ENCODE measurements at regions not wholly inside any gene's neighbourhood (a gene's known extent, or its start where the extent isn't known, plus 50 kb on each side); places are given as distances from the start of the nearest gene placed in this dataset.

DNA sequence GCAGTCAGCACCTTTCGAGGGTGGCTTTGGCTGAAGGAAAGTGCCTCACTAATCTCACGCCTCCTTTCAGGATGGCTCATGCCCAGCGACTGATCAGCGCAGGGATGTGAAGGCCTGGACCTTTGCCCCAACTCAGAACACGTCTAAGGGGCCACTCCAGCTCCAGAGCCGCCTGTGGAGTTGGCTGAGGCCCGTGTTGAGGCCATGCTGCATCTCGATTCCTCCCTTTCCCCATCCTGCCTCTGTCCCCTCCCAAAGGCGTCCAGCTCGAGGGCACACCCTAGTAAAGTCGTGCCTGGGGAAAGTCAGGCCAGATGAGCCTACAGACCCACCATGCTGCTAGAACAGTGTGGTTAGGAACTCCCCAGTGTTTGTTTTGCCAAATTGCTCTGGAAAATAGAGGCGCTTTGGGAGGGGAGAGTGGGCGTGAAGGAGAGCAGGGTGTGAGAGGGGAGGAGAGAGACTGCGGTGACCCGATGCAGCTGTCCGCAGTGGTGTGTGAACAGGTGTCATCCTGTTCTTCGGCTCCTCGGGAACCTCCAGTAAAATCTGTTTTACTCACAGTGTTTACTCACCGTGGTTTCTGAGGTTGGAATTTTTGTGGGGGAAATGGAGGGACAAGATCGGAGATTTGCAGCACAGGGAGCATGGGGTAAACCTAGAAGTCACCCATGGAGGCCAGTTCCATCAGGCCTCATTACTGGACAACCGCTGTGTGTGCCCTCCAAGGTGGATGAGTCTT is 85.0 kb upstream of the PMEPA1 start:
- no peak for DNase-seq

DNA sequence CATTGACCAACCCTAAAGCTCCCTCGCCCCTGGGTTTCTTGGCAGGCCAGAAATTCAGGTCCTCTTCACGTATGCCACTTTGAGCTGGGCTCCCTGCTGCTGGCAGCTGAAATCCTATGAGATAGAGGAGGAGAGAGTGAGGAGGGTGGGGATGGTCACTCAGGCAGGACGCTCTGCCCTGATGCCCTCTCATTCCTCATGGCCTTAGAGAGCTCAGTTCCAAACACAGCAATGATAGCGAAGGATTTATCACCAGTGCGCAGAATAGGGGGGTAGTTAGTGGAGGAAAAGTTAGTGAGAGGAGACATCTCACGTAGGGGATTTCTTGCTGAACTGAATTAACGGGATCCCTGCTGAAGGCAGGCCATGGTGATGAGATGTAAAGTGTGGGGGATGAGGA is 84.2 kb upstream of the PMEPA1 start:
- DNase-seq, result no peak

DNA sequence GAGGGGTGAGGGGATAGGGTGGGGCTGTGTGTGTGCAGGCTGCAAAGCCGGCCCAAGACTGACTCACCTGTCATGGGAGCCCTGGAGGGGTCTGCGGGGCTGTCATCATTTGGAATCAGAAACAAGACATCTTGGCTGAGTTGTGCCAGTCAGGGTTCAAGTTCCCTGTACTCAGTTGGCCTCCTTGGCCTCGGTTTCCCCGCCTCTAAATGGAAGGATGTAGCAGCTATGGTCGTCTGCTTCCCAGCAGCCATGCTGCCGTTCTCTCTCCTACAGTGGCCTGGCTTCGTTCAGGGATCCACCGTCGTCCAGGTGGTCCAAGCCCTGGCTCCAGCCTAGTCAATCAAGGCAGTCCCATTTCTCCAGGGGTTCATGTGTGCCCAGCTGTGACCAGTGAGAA is 83.6 kb upstream of the PMEPA1 start:
- DNase-seq, result no peak

DNA sequence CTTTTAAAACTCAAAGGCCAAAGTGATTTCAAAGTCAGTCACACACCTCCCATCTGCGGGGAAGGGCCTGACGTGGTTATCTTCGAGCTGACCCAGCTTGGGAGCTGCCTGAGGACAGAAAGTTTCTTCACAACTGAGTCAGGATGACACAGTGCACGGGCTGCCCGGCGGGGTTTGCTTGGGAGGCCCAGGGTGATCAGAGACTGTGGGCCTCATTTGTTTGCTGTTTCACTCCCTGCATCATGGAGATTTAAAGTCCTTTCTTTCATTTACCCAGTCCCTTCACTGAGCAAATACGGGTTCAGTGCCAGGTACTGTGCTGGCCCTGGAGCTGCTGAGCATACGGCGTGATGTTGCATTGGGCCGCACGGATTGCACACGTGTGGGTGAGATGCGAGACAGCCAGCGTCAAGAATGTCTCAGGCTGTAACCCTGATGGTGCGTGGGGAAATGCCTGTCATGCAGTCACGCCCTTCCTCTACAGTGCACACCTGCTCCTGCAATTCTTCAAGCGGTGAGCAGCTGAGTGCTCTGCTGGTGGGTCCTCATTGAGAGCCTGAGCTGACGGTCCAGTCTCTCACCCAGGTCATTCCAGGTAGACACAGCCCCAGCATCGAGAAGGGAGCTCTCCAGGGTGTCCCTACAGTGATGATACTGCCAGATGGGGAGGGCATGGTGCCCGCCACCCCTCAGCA is 82.7 kb upstream of the PMEPA1 start:
- no peak for DNase-seq

DNA sequence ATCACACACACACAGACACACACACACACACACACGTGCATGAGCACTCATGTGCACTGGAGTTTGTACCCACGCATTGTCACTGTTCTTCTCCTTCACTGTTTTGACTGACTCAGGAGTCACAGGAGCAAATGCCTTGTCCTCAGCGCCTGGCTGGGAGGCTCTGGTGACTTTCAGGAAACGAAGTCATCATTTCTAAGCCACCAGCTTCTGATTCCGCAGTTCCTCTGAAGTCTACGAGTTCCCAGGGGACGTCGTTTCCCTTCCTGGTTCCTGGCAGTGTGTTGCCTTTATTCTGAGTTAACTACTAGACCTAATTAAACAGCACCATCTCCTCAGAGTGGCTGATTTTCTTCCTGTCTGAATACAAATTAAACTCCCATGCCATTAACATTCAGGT is 82.2 kb upstream of the PMEPA1 start:
- DNase-seq, result no peak

DNA sequence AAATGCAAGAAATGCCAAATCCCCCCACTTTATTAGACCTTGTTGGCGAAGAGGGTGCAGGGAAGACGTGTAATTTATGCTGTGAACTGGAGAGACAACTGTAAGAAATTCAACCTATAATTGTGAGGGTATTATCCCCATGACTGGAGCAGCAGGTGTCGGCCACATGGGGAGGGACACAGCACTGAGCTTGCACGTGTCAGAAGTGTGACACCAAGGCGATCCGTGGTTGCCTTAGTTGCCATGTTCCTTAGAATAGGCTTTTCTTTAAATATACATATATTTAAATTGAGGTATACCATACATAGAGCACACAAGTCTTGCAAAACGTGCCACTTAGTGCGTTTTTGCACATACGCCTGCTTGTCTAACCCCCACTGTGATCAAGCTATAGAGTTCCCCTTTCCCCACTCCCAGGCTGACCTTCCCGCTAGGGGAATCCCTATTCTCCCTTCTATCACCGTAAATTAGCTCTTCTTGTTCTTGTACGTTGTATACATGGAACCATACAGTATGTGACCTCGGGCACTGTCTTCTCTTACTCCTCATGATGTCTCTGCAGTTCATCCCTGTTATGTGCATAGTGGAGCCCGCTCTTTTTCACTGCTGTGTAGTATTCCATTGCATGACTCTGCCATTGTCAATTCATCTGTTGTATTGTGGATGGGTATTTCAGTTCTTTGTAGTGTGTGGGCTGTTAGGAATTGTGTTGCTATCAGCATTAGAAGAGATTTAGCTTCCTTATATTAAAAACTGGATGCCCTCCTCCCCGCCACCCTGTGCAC is 81.6 kb upstream of the PMEPA1 start:
- DNase-seq, result no peak

DNA sequence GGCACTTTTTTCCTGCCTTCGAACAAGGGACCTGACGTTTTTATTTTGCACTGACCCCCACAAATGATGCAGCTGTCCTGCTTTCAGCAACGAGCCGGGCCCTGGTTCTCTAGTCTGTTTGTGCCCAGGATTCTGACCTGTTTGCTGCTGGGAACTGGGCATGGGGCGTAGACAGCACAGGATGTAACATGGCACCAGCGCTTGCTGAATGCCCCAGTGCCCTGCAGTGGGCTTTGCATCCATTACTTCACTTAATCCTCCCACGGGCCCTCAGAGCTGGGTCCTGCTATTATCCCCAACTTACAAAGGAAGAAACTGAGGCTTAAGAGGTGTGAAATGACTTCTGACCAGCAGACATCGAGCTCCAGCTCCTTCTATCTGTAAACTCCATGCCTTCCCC is 80.4 kb upstream of the PMEPA1 start:
- no peak for DNase-seq

DNA sequence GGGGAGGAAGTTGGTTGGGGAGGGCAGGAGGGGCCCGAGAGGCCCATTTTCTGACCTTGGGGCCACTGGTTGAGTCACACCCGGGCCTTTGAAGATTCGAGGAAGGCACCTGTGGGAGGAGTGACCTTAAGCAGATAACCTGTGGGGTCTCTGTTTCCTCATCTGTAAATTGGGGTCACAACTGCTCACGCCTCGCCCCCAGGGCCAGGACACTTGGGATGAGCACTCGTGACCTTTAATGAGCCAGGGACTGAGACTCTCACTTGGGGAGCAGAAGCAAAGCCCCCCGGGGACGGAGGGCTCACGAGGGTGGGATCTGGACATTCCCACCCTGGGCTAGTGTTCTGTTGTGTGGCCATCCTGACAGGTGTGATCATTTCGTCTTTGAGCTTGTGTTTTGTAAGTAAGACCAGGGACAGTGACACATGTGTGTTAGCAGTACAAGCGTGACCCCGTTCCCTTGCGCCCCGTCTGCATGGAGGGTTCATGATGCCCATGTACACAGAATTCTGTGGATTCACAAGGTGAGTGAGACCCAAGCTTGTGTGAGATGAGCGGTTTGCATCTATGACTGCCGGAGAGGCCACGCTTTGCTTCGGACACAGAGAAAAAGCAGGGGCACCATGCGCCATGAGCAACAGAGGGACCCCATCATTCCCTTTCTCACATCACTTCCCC is 79.3 kb upstream of the PMEPA1 start:
- DNase-seq, result no peak

DNA sequence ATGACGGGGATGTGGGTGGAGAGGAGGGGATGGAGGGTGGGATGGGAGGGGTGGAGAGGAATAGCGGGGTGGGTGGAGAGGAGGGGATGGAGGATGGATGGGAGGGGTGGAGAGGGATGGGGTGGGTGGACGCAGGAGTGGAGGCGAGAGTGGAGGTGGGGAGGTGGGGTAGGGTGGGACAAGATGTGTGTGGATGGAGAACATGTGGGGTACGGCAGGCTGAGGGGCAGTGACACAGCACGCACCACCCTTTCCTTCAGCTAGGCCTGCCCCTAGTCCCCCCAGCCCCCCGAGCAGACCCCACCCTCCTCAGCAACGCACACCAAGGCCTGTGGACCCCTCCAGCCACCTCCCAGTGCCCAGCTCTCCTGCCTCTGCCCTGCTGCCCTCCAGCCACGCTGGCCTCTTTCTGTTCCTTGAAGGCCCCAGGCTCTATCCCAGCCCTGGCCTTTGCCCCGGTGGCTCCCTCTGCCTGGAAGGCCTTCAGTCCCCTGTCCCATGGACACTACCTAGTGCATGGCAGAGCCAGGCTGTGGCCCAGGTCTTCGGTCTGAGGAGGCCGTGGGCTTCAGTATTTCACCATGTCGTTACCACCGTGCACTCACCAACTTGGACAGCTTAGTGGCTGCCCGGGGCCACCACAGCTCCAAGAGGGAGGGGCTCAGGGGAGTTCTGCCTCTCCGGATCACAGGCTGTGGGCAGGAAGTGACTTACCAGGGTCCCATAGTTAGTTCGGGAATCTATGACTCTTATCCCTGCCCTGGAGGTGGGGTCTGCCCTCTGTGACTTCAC is 78.4 kb upstream of the PMEPA1 start:
- no peak for DNase-seq

DNA sequence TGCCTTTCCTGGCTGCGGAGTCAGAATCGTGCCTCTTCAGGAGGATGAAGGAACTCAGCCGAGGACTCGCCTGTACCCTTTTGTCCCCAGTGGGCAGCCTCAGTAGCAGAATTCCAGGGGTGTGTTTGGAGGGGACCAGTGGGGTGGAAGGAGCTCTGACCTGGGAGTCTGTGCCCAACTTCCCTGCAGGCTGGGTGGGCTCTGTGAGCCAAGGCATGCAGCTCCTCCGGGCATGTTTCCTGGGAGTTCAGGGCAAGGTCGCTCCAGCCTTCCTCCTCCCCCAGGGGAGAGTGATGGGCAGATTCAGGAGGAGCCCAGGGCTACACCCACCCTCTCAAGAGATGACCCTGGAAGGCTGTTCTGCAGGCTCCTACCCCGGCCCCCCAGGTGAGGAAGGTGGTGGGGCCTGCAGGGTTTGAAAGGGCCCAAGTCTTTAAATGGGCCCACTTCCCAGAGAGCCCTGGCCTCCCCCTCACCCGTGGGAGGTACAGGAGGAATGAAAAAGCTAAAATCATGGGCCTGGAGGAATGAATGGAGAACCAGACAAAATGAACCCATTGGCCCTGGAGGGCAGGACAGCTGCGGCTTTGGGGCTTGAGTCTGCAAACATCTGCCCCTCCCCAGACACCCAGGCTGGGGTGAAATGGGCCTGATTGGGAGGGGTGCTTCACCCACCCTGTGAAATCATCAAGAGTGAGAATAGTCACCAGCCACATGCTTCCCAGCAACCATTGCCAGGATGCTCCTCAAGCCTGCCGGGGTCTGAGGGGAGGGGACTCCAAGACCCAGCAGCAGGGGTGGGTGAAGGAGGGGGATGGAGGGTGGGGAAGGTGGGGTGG is 77.6 kb upstream of the PMEPA1 start:
- no peak for DNase-seq

DNA sequence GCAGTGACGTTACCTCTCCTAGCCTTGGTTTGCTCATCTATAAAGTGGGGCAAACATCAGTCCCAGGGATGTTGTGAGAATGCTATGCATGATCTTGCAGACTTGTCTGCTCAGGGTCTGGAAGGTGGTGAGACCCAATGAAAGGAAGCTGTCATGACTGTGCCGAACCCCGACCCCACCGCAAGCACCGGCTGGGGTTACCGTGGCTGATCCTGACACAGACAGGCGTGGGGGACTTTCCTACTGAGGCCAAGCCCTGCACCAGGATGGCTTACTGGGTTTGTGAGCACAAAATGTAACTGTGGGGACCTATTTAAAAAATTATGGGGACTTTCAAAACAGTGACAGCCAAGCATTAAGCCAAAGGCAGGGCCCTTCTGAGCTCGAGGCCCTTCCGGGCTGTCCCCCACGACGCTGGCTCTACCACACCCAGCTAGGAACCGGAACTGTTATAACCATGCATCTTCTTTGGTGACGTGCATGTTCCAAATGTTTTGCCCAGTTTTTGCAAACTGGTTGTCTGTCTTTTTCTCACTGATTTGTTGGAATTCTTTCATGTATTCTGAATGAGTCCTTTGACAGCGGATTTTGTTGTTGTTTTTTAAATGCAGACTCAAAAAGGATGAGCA is 76.6 kb upstream of the PMEPA1 start:
- DNase-seq, result no peak

DNA sequence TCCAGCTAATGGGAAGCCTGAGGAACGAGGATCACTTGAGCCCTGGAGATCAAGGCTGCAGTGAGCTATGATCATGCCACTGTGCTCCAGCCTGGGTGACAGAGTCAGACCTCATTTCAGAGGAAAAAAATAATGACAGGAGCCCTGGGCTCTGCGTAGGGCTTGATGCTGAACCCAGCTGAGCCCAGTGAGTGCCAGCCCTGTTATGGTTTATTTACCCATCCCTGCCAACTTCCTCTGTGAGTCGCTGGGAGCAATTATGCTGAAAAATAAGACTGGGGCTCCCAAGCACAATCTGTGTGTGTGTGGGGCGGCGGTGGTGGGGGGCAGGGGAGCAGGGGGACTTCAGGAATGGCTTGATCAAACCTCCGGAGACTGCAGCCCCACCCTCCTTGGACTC is 75.9 kb upstream of the PMEPA1 start:
- no peak for DNase-seq

DNA sequence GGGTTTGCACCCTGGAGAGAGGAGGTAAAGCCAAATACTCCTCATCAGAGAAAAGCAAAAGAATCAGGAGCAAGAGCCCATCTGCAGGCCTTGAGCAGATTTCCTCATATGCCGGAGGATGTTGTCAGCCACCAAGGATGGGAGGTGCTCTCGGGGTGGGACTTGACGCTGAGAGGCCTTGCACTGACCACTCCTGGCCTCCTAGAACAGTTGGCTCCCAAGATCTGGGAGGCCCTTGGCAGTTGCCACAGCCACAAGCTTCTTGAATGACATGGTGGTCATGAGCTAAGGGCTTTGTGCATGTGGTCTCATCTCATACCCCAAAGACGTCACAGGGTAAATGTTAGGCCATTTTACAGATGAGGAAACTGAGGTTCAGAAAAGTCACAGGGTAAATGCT is 75.2 kb upstream of the PMEPA1 start:
- DNase-seq, result no peak

DNA sequence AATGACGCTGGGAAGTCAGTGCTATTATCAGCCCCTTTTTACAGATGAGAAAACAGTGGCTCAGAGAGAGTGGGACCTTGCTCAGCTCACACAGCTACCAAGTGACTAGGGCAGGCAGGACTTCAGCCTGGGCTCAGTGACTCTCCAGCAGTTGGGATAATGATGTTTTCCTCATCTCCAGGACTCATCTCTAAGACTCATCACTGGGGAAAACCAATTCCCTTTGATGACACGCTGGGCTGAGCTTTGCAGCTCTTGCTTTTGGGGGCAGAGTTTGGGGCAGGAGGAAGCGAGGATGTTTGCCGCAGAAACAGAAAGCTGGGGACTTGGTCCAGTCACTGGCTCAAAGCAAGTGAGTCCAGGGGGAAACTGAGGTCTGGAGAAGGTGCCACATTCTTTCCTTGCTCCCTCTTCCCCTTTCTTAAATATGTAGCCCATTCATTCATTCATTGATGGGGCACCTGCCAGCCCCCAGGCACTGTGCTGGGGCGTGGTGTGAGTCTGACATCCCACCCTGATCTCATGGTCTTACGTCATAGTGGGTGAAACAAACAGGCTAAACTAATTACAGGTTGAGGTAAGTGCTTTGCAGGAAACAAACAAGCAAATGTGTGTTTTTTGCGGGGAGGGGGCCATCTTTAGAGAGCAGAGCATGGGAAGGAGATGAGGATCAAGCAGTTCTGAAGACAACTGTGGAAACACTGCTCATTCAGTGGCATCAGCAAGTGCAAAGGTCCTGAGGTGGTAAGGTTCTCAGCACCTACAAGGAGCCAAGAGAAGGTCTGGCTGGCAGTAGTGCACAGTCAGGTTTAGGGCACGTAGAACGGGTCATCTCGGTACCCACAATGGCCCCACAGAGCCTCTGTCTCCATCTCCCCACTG is 74.4 kb upstream of the PMEPA1 start:
- DNase-seq, result no peak

DNA sequence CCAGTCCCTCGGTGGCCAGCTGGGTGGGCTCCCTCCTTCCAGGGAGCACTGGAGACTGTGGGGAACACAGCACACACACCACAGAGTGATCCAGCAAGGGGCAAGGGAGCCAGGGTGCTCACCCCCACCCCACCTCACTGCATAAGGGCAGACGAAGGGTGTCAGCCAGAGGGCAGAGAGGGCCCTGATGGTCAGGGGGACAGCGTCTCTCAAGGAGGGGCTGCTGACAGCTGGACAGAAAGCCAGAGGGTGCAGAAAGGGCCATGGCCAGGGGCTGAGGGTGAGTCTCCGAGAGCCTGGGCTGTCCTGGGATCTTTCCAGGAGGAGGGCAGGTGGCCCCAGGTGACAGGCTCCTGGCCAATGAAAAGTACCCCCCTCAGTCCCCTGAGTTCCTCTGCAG is 73.4 kb upstream of the PMEPA1 start:
- no peak for DNase-seq

DNA sequence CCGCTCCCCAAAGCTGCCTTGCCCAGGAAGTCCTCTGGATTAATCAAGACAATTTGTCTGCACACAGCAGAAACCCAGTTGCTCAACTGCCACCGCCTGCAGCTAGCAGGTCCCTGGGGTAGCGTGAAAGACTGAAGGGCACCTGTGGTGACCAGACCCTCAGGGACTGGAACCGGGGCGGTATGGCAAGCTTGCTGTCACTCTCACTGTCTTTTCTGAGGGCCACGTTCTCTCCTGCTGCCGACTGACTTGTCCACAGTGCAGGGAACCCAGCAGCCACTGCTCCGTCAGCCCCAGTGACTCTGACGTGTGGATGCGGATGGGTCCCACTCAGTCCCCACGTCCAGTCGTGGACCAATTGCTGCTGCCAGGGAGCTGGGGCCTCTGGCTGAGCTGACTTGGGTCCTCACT is 72.8 kb upstream of the PMEPA1 start:
- no peak for DNase-seq

DNA sequence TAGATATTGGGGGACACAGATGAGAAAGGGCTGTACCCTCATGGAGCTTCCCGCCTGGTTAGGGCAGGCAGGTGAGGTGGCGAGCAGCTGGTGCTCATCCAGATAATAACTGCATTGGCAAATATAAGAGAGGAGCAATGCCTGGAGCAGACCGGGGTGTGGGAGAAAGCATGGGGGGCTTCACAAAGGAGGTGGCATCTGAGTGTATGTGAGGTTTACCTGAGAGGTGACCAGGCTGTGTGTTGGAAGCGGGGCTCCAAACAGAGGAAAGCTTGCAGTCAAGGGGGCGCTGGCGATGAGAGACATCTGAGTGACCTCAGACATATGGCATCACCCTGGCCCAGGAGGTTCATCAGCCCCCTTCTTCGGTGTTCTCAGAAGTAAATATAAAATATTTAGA is 72.1 kb upstream of the PMEPA1 start:
- DNase-seq, result no peak

DNA sequence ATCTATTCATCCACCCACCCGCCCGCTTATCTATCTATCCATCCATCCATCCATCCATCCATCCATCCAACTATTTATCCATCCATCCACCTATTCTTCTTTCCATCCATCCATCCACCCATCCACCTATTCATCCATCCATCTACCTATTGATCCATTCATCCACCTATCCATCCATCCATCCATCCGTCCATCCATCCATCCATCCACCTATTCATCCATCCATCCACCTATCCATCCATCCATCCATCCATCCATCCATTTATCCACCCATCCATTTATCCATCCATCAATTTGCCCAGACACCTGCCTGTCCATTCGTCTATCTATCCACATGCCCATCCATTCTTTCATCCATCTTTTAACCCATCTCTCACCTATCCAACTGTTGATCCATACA is 71.1 kb upstream of the PMEPA1 start:
- DNase-seq, result no peak

DNA sequence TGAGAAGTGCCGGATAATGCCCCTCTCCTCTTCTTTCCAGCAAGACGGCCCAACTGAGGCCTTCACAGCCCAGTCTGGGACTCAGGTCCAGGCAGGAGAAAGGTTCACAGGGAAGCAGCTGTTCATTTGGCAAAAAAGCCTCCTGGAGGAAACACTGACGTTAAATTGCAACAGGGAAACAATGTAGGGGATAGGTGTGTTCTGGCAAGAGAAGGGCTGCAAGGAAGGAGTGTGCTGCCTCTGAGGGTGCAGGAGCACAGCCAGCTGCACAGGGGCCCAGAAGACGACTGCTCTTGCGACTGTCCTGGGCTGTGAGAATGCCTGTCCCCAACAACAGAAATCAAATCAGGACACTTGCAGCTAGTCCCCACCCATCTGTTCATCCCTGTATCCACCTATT is 70.6 kb upstream of the PMEPA1 start:
- no peak for DNase-seq

DNA sequence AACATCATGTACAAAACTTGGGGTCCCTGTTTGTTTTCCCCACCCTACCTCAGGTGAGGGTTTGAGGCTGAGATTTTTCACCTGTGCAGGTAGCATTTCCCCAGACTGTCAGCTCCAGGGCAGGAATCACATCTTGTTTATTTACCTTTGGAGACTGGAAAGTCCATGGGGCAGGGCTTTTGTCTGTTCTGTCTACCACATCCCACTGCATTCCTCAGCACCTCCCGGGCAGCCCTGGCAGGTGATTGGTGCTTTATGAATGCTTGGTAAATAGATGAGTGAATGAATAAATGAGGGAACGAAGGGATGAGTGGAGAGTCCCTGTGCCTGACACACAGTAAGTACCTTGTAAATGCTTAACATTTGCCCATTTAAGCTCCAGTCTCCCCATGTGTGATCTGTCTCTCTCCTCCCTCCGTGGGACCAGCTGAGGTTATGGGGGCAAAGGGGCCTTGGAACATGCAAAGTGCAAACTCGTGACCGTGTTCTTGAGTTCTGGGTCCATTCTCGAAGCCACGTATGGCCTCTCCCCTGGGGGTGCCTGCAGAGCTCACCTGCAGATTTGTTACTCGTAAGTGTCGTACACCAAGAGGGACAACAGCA is 69.7 kb upstream of the PMEPA1 start:
- DNase-seq, result no peak
